ENCODE measurements at regions not wholly inside any gene's neighbourhood (a gene's known extent, or its start where the extent isn't known, plus 50 kb on each side); places are given as distances from the start of the nearest gene placed in this dataset.
A peak's percentile ranks its signal among the peaks of the same experiment; 100 is the strongest.
"Not testable (repeated sequence)": the region's sequence is repeated elsewhere in the genome, so short reads cannot be mapped to it uniquely, and the experiment has no call there.

- TF ChIP-seq CTCF (IDR thresholded peaks at IDR 0.05; ENCODE audit: extremely low read depth in 1 of 2, insufficient read depth in 1 of 2, low read depth in 1 of 2, low read length in 2 of 2): peak; percentile 28 to 30
- not testable (repeated sequence) for TF ChIP-seq FOS (IDR thresholded peaks at IDR 0.05; ENCODE audit: borderline replicate concordance, insufficient read depth, low read length); POLR2A (IDR thresholded peaks at IDR 0.05; ENCODE audit: low read depth, low read length); POLR2AphosphoS5 (IDR thresholded peaks at IDR 0.05; ENCODE audit: insufficient read depth, low read depth, low read length); EZH2 (IDR thresholded peaks at IDR 0.05; ENCODE audit: borderline replicate concordance, low read depth, low read length, severe bottlenecking); MAX (IDR thresholded peaks at IDR 0.05; ENCODE audit: insufficient read depth, insufficient read length)
These were observed 142.1 kb upstream of the EEF2KMT start for GRCh38 chr16:5239472-5240277.
